Panc1 (cell line): ENCODE measurements at regions not wholly inside any gene's neighbourhood (a gene's known extent, or its start where the extent isn't known, plus 50 kb on each side); places are given as distances from the start of the nearest gene placed in this dataset.

Experiments
- CTCF ChIP-seq: fragments of 450-650 bp; IDR thresholded peaks from 2 replicates; pipeline ENCODE4 v1.5.1; 2017; ENCODE audit warnings: mild to moderate bottlenecking
- POLR2AphosphoS5 ChIP-seq: IDR thresholded peaks from 2 replicates; pipeline ENCODE4 v1.6.1; 2012; ENCODE audit warnings: mild to moderate bottlenecking, low read depth, low read length, moderate library complexity
- REST ChIP-seq, 2 experiments: IDR thresholded peaks; 2 replicates each; pipeline ENCODE4 v1.6.1; 2011 to 2012; ENCODE audit warnings: low read depth in 2 of 2, control low read depth in 1 of 2, low read length in 1 of 2, mild to moderate bottlenecking in 1 of 2, moderate library complexity in 1 of 2; ENCODE audit not compliant: insufficient read depth in 1 of 2
- SIN3A ChIP-seq: IDR thresholded peaks from 2 replicates; pipeline ENCODE4 v1.6.1; 2012; ENCODE audit warnings: low read depth, mild to moderate bottlenecking, low read length, moderate library complexity, borderline replicate concordance; ENCODE audit not compliant: insufficient read depth
- TCF7L2 ChIP-seq: IDR thresholded peaks from 2 replicates; pipeline ENCODE4 v1.6.1; 2011; ENCODE audit warnings: mild to moderate bottlenecking, low read depth, low read length, inconsistent platforms

- TF ChIP-seq CTCF (no peak), POLR2AphosphoS5 (no peak), SIN3A (no peak), REST (IDR thresholded peaks at IDR 0.05; ENCODE audit: insufficient read depth in 1 of 2, low read depth in 2 of 2, low read length in 1 of 2) (no peak), TCF7L2 (no peak)
Observed at GRCh38 chr2:2931318-2932075, 446.1 kb downstream of the EIPR1 start.
